SH-SY5Y (cell line): ENCODE measurements at regions not wholly inside any gene's neighbourhood (a gene's known extent, or its start where the extent isn't known, plus 50 kb on each side); places are given as distances from the start of the nearest gene placed in this dataset.

ENCODE experiments used
- GATA2 ChIP-seq: IDR thresholded peaks from 2 replicates; pipeline ENCODE4 v1.6.1; 2011; ENCODE audit warnings: mild to moderate bottlenecking, low read depth, low read length
- GATA3 ChIP-seq: IDR thresholded peaks from 2 replicates; pipeline ENCODE4 v1.6.1; 2011; ENCODE audit warnings: low read depth, mild to moderate bottlenecking, low read length, moderate library complexity

DNA sequence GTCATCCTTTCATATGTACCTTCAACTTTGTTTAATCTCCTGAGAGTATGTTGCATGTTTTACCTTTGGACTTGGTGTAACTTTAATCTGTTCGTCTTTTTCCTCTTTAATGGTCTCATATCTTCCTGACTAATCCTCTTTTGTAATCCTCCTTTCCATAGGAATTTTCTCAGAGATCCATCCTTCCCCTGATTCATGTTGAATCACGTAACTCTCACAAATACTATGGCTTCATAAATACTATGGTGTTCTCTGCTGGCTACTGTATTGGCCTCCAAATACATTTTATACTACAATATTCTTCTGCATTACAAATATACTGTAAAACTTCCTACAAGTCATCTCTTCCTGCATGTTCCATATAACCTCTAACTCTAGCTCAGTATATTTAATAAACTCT is 317.7 kb upstream of the ADGRB3 start:
- TF ChIP-seq GATA3, result no peak
- TF ChIP-seq GATA2, result no peak

GRCh38 chr6:68313911-68314310 is 321.2 kb upstream of the ADGRB3 start:
- no peak for TF ChIP-seq GATA3
- TF ChIP-seq GATA2, result no peak

DNA sequence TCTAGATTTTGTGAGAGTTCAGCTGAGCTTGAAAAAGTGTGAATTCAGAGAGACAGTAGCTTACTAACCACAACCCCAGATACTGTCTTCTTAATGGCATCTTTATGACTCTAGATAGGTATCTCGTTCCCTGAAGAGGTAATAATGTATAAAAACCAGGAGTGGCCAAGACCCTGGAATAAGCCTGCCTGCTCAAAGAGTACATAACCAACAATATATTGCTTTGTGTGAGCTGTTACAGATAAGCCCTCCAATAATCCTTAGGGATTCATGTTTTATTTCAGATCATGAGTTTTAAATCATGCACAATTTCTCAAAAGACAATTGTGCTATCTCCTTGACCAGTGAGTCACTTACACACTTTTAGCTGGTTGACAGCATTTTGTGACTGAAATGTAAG is 327.8 kb upstream of the ADGRB3 start:
- TF ChIP-seq GATA3 (0 out of 2 replicates have a peak, but pooled peaks have one; percentile 14), GATA2 (no peak)

DNA sequence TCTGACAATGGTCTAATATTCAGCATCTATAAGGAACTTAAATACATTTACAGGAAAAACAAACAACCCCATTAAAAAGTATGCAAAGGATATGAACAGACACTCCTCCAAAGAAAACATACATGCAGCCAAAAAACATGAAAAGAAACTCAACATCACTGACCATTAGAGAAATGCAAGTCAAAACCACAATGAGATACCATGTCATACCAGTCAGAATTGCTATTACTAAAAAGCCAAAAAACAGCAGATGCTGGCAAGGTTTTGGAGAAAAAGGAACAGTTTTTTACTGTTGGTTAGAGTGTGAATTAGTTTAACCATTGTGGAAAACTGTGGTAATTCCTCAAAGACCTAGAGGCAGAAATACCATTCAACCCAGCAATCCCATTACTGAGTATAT is 339.0 kb upstream of the ADGRB3 start:
- no peak for TF ChIP-seq GATA2
- no peak for TF ChIP-seq GATA3

GRCh38 chr6:68282646-68283045 is 352.4 kb upstream of the ADGRB3 start:
- TF ChIP-seq GATA2 (no peak), GATA3 (no peak)

- no peak for TF ChIP-seq GATA2
- TF ChIP-seq GATA3, result no peak
Measured at GRCh38 chr6:68279793-68280557, 355.1 kb upstream of the ADGRB3 start.

GRCh38 chr6:68273297-68273696 is 361.8 kb upstream of the ADGRB3 start:
- TF ChIP-seq GATA2 (no peak), GATA3 (no peak)

DNA sequence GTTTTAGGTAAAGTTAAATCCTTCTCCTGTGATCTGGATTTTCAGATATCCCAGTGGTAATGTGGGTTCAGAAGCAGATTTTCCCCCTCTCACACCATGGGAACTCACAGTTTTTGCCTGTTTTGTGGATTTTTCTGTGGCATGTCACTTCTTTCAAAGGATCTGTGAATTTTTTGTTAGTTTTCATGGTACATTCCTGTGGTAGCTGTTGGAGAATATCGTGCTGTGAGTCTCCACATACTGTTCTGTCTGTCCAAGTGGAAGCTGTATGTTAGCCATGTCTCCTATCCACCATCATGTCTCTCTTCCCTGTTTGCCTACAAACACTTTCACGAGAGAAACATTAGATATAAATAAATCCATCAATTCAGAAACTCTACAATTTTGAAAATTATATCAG is 378.7 kb upstream of the ADGRB3 start:
- TF ChIP-seq GATA3 (no peak), GATA2 (no peak)

DNA sequence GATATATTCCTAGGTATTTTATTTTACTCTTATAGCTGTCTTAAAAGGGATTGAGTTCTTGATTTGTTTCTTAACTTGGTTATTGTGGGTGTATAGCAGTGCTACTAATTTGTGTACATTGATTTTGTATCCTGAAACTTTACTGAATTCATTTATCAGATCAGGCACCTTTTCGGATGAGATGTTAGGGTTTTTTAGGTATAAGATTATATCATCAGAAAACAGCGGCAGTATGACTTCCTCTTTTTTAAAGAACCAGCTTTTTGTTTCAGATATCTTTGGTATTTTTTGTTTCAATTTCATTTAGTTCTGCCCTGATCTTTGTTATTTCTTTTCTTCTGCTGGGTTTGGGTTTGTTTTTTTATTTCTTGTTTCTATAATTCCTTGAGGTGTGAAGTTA is 382.4 kb upstream of the ADGRB3 start:
- TF ChIP-seq GATA2 (no peak), GATA3 (no peak)

DNA sequence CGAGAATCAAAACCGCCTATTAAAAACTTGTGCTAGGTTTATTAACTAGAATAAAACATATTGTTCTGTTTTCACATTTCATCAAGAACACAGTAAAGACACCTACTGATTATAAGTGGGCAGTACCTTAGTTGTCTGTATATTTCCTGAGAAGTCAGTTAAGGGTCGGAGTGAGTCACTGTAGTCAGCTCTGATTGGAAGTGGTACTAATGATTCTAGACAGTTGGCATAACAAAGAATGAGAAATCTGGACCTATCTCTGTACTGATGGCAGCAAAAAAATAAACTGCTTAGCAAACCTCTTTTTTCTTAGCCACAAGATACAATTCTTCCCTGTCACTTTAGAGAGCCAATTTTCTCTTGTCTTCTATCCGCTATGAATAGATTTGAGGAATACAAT is 387.3 kb upstream of the ADGRB3 start:
- TF ChIP-seq GATA2 (no peak), GATA3 (no peak)

DNA sequence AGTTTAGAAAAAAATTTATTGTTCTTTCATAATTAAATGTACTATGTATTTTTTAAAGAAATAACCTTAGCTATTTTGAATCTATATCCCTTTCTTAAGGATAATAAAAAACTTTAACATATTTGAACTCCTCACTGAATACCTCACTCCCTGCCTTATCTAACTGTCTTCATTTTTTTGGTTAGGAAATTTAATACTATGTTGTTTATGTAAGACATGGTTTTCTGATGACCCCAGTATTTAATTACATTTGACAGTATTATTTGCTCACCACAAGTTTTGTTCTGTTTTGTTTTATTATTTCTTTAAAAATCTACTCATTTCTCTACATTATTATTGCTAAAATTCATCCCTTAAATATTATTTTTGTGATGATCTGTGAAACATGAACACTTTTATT is 394.4 kb upstream of the ADGRB3 start:
- TF ChIP-seq GATA3 (no peak), GATA2 (no peak)

- TF ChIP-seq GATA2, result no peak
- TF ChIP-seq GATA3, result no peak
Measured at GRCh38 chr6:68239034-68239433, 396.0 kb upstream of the ADGRB3 start.

DNA sequence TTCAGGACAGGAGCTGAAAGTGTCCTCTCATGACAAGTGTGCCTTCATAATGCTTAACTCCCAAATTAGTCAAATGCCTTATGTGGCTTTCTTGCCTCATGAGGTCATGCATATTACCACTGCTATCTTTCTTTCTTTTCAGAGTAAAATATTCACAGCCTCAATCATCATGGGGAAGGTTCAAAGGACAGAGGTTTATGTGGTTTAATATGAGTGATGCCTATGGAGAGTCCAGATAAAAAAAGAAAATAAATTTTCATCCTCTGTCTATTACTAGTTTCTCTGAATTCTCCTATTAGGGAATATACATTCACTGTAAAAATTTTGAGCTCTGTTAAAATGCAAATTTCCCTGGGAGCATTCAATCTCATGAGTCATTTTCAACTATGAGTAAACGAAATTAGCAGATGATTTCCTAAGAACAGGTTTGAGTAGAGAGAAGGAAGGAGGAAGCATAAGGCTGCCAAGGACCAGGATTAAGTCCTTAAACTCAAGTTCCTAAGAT is 396.9 kb upstream of the ADGRB3 start:
- no peak for TF ChIP-seq GATA2
- TF ChIP-seq GATA3, result no peak

- TF ChIP-seq GATA3, result no peak
- TF ChIP-seq GATA2, result no peak
Measured at GRCh38 chr6:68237205-68237604, 397.9 kb upstream of the ADGRB3 start.

DNA sequence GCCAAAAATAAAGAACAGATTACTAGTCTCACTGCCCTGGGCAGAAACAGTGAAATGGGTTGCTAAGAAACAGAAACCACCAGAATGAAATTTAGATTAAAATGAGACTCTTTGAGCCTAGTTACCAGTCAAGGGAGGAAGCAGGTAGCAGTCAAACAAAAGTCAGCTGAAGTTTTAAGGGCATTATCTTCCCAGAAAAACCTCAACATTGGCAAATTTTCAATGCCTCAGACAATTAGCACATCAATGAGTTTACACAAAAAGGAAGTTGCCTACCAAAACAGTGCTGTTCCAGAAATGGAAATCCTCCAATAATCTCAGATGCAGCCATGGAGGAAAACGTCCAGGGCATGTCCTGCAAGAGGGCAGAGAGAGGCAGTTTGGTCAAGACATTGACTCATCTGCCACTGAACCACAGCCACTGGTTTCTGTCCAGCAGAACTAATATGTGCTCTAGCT is 399.7 kb upstream of the ADGRB3 start:
- TF ChIP-seq GATA3 (no peak), GATA2 (no peak)

DNA sequence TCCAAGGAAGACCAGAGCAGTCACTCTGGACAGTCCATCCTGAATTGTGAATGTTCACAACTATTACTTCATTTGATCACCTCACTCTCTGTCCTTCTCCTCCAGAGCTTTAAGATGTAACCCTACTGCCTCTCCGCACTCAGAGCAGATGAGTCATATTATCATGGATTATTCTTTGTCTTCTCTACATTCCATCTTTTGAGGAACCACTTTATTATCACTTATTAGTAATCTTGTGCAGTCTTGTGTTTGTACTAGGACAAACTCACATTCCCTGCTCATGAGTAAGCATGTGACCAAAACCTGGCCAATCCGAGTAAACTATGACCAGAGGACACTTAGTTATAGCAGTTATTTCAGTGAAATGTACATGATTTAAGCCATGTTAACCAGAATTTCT is 401.5 kb upstream of the ADGRB3 start:
- no peak for TF ChIP-seq GATA2
- no peak for TF ChIP-seq GATA3

DNA sequence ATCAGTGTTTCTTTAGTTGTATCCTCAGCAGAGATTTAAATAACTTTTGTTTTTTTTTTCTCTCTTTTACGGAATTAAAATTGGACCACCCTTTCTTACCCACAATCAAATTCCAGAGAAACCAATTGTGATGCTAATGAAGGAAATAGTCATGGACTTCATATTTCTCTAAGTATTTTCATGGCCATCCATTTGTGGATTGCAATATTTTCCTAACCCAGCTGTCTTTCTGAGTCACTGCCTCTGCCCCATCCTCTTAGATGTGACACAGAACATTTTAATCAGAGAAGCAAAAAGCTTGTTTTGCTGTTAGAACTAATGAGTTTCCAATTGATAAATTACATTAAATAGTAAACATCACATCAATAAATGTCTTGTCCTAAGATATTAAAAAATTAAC is 405.5 kb upstream of the ADGRB3 start:
- TF ChIP-seq GATA3 (no peak), GATA2 (no peak)
